ENCODE measurements at regions not wholly inside any gene's neighbourhood (a gene's known extent, or its start where the extent isn't known, plus 50 kb on each side); places are given as distances from the start of the nearest gene placed in this dataset.

DNA sequence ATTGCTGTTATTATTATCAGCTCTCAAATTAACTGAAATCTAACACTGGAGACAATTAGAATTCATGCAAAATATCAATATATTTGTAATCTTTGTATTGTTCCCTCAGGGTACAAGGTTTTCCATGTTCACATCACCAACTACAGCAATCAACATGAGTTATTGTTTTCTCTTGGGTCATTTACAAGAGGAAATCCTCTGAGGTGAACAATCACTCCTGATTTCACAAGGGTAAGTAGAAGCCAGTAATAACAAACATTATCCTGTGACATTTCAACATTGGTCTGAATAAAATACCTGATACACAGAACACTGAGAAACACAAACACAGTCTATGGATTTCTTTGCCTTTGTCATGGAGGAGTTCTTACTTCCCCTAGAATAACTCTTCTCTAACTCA, 174.0 kb downstream of the SUCNR1 start:
- Histone ChIP-seq H3K4me1 (peaks cover 0 to 13% (median 5%) of the 10 kb centered on the region in 4 donors), H3K27me3 (no peaks in the 10 kb centered on the region), H3K9me3 (no peaks in the 10 kb centered on the region), H3K4me3 (no peak overlapping the region), H3K27ac (no peak overlapping the region), H3K36me3 (no peaks in the 10 kb centered on the region)
- TF ChIP-seq EP300 (IDR thresholded peaks at IDR 0.05) (no peak), POLR2AphosphoS5 (IDR thresholded peaks at IDR 0.05) (no peak), POLR2A (IDR thresholded peaks at IDR 0.05) (no peak)
- TF ChIP-seq, protein P1, sequence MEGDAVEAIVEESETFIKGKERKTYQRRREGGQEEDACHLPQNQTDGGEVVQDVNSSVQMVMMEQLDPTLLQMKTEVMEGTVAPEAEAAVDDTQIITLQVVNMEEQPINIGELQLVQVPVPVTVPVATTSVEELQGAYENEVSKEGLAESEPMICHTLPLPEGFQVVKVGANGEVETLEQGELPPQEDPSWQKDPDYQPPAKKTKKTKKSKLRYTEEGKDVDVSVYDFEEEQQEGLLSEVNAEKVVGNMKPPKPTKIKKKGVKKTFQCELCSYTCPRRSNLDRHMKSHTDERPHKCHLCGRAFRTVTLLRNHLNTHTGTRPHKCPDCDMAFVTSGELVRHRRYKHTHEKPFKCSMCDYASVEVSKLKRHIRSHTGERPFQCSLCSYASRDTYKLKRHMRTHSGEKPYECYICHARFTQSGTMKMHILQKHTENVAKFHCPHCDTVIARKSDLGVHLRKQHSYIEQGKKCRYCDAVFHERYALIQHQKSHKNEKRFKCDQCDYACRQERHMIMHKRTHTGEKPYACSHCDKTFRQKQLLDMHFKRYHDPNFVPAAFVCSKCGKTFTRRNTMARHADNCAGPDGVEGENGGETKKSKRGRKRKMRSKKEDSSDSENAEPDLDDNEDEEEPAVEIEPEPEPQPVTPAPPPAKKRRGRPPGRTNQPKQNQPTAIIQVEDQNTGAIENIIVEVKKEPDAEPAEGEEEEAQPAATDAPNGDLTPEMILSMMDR (IDR thresholded peaks at IDR 0.05) = no peak
- DNase-seq = no peak
- intact Hi-C loops (cut with DNase I) = no loop called here

DNA sequence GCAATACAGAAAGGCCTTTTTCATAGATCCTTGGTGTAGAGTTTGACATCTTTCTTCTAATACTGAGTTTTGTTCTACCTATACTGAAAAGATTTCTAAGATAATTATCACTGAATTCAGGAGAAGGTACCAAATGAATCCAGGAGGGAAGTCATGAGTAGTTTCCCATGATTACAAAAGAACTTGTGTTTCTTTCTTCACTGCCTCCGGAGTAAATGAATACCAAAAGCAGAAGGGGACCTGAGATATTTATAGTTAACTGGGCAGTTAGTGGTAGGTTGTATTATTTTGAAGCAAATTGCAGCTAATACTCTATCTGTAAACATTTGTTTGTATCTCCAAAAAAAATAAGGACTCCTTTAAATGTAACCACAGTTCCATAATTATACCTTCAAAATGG, 175.4 kb downstream of the SUCNR1 start:
- Histone ChIP-seq H3K27ac (no peak overlapping the region), H3K36me3 (no peaks in the 10 kb centered on the region), H3K4me3 (no peak overlapping the region), H3K9me3 (no peaks in the 10 kb centered on the region), H3K27me3 (no peaks in the 10 kb centered on the region), H3K4me1 (peaks cover 0 to 13% (median 5%) of the 10 kb centered on the region in 4 donors)
- 87 to 89% methylated on average over 1 of the region's 1 CpG for WGBS, 2 donors
- DNase-seq = no peak
- TF ChIP-seq POLR2A (IDR thresholded peaks at IDR 0.05) = no peak
- no peak for TF ChIP-seq POLR2AphosphoS5 (IDR thresholded peaks at IDR 0.05)
- TF ChIP-seq, protein P1 (IDR thresholded peaks at IDR 0.05) = no peak
- no peak for TF ChIP-seq EP300 (IDR thresholded peaks at IDR 0.05)
- intact Hi-C loops (cut with DNase I) = no loop called here

DNA sequence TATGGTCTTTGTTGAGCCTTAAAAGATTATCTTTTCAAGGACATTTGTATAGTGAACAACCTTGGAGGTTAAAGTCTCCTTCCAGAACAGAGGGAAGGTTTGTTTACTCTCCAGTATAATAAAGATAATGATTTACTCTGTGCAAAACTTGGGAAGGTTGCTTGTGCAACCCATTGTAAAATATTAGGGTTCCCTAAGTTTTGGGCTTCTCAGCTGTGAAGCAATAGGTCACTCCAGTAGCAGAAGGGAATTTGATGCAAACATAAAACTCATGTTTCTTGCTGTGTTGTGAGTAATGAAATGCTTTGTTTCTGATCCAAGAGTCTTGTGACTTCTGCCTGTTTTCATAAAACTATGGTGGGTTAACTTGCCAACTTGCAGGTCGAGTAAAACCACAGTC, 177.5 kb downstream of the SUCNR1 start:
- H3K27ac ChIP-seq = peak overlapping the region in 1 of 4 donors; percentile 57
- 71 to 82% methylated on average over 1 of the region's 1 CpG for WGBS, 2 donors
- no peak for TF ChIP-seq EP300 (IDR thresholded peaks at IDR 0.05)
- TF ChIP-seq, protein P1 (IDR thresholded peaks at IDR 0.05) = no peak
- TF ChIP-seq POLR2AphosphoS5 (IDR thresholded peaks at IDR 0.05) = no peak
- no peak for TF ChIP-seq POLR2A (IDR thresholded peaks at IDR 0.05)

DNA sequence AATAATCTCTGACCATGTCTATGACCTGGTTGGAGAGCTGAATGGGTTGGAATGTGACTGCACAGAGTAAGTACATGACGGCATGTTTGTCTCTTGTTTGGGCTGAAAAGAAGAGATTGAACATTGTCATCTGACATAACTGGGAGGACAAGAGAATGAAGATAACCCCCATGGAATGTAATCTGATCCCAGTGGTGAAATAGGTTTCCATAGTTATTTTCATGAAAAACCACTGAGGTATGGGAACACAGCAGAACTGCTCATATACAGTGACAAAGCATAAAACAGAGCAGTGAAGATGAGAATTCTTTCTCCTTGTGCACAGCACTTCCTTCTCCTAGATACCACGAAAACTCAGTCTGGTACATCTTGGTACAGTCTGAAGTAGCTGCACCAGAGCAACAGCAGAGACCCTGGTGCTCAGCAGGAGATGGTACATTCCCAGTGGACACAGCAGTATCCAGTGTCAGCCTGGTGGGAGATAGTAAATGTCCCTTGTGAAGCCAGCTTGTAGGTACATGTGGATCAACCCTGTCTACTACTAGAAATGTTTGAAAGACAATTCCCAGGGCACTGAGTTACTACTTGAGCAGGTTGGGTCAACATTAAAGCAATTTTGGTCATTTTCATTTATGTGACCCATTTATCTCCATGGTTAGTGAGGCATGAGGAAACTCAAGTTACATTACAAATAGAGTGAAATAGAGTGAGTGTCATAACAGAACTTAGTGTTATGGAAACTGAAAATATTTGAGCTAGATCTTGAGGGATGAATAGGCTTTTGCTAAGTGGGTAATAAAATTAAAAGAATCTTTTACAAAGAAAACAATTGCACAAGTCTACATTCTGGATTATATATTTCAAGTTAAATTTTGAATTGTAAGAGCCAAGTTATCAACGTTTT, 178.3 kb downstream of the SUCNR1 start:
- H3K27ac ChIP-seq = peak overlapping the region in 1 of 4 donors; percentile 57
- intact Hi-C loops (cut with DNase I) = no loop called here

More for the DNA sequence above, 177.5 kb downstream of the SUCNR1 start:
- Histone ChIP-seq H3K9me3 (no peaks in the 10 kb centered on the region), H3K27me3 (no peaks in the 10 kb centered on the region), H3K36me3 (no peaks in the 10 kb centered on the region), H3K4me3 (no peak overlapping the region), H3K4me1 (peaks cover 0 to 13% (median 5%) of the 10 kb centered on the region in 4 donors)
- no peak for DNase-seq
- intact Hi-C loops (cut with DNase I) = no loop called here

More for the DNA sequence above, 178.3 kb downstream of the SUCNR1 start:
- 74 to 80% methylated on average over 3 of the region's 3 CpGs for WGBS, 2 donors
- TF ChIP-seq, protein P1 (IDR thresholded peaks at IDR 0.05) = no peak
- TF ChIP-seq EP300 (IDR thresholded peaks at IDR 0.05) (no peak), POLR2AphosphoS5 (IDR thresholded peaks at IDR 0.05) (no peak), POLR2A (IDR thresholded peaks at IDR 0.05) (no peak)
- H3K4me1 ChIP-seq = peaks cover 0 to 13% (median 5%) of the 10 kb centered on the region in 4 donors
- DNase-seq = no peak
- H3K36me3 ChIP-seq = no peaks in the 10 kb centered on the region
- H3K9me3 ChIP-seq = no peaks in the 10 kb centered on the region
- H3K4me3 ChIP-seq = no peak overlapping the region
- H3K27me3 ChIP-seq = no peaks in the 10 kb centered on the region
